Naive B cell (primary cell): ENCODE measurements at regions not wholly inside any gene's neighbourhood (a gene's known extent, or its start where the extent isn't known, plus 50 kb on each side); places are given as distances from the start of the nearest gene placed in this dataset.

ENCODE experiments used
- ATAC-seq, 2 donors: fragments of 150-1000 bp; cut with Tn5 transposase; 2 replicates each; pipeline ENCODE4 v1.10.0; 2021; ENCODE audit warnings: low read depth in 2 of 2, mild to moderate bottlenecking in 2 of 2, moderate library complexity in 2 of 2
- DNase-seq: peaks from one replicate; pipeline ENCODE4 v3.0.0; 2022
- H3K27ac Mint-ChIP-seq, 6 donors: one replicate each; pipeline ENCODE4 v1.8.0; 2020 to 2022; ENCODE audit warnings: mild to moderate bottlenecking in 6 of 6, mixed read lengths in 6 of 6, moderate library complexity in 5 of 6, inconsistent platforms in 2 of 6
- H3K27me3 Mint-ChIP-seq, 3 donors: one replicate each; pipeline ENCODE4 v1.8.0; 2021 to 2022; ENCODE audit warnings: mixed read lengths in 3 of 3, mild to moderate bottlenecking in 1 of 3
- H3K36me3 Mint-ChIP-seq, 2 donors: one replicate each; pipeline ENCODE4 v1.8.0; 2020 to 2022; ENCODE audit warnings: mixed read lengths in 2 of 2, inconsistent platforms in 1 of 2, mild to moderate bottlenecking in 1 of 2
- H3K4me1 Mint-ChIP-seq, 3 donors: one replicate each; pipeline ENCODE4 v1.8.0; 2020 to 2022; ENCODE audit warnings: mixed read lengths in 3 of 3, inconsistent platforms in 1 of 3, mild to moderate bottlenecking in 1 of 3, moderate library complexity in 1 of 3
- H3K4me3 Mint-ChIP-seq, 8 donors: one replicate each; pipeline ENCODE4 v1.8.0; 2020 to 2022; ENCODE audit warnings: mild to moderate bottlenecking in 8 of 8, mixed read lengths in 8 of 8, moderate library complexity in 8 of 8, inconsistent platforms in 2 of 8
- H3K9me3 Mint-ChIP-seq, 7 donors: one replicate each; pipeline ENCODE4 v1.8.0; 2020 to 2022; ENCODE audit warnings: mixed read lengths in 7 of 7, mild to moderate bottlenecking in 5 of 7, inconsistent platforms in 2 of 7, moderate library complexity in 1 of 7

DNA sequence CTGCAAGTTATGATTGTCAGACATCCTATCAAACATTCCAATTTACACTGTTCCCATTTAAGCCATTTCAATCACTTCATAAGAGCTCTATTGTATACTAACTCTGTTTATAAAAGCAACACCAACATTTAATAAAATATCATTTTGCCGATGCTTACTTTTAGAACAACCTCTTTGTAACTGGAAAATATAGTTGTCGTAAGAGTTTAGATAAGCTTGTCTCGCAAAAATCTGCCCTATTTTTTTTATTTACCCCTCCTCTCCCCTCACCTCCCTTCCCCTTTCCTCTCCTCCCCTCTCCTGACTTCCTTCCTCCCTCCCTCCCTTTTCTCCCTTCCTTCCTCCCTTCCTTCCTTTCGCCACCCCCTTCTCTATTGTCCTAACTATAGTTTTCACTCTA is 105.7 kb upstream of the PEX5L start:
- Mint-ChIP-seq H3K4me1 (no peaks in the 10 kb centered on the region), H3K36me3 (no peaks in the 10 kb centered on the region), H3K9me3 (peaks cover 0 to 15% (median 2%) of the 10 kb centered on the region in 7 donors), H3K27me3 (no peaks in the 10 kb centered on the region), H3K27ac (no peak overlapping the region), H3K4me3 (no peak overlapping the region)
- ATAC-seq (no peak), DNase-seq (no peak)

DNA sequence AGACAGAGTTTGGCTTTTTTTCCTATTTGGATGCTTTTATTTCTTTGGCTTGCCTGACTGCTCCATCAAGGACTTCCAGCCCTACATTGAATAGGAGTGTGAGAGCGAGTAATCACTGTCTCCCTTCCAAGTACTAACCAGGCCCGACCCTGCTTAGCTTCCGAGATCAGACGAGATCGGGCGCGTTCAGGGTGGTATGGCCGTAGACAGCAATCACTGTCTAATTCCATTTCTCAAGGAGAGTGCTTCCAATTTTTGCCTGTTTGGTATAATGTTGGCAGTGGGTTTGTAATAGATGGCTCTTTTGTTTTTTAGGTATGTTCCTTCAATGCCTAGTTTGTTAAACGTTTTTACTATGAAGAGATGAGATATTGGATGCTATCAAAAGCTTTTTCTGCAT is 125.0 kb upstream of the PEX5L start:
- H3K36me3 Mint-ChIP-seq, result no peaks in the 10 kb centered on the region
- no peak overlapping the region for H3K27ac Mint-ChIP-seq
- ATAC-seq (no peak), DNase-seq (no peak)
- H3K9me3 Mint-ChIP-seq, result peaks cover 0 to 33% (median 7%) of the 10 kb centered on the region in 7 donors
- H3K27me3 Mint-ChIP-seq, result peaks cover 0 to 4% (median 0%) of the 10 kb centered on the region in 3 donors
- no peak overlapping the region for H3K4me3 Mint-ChIP-seq
- no peaks in the 10 kb centered on the region for H3K4me1 Mint-ChIP-seq

DNA sequence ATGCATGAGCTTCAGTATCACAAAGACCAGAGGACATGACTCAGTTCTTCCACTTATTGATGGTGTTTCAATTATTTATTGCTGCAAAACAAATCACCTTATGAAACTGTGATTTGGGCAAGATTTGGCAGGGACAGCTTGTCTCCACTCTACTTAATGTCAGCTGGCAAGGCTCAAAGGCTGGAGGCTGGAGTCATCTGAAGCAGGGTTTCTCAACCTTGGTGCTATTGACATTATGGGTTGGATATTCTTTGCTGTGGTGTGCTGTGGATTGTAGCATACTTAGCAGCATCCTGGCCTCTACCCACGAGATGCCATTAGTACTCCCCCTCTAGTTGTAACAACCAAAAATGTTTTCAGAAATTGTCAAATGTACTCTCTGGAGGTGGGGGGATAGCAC is 138.8 kb upstream of the PEX5L start:
- no peak overlapping the region for H3K4me3 Mint-ChIP-seq

DNA sequence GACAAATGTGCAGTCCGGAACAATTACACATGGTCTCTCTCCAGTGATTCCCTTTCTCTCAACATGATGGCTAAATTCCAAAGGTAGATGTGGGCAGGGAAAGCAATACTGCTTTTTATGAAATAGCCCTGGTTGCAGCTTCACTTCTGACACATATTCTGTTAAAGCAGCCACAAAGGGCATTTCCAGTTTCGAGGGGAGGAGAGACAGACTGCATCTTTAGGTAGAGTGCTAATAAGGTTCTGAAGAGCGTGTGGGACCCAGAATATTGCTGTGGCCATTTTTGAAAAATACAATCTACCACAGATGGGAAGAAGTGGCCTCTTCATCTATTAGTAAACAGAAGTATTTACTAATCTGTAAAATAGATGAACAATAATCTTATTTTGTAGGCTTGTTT is 139.3 kb upstream of the PEX5L start:
- ATAC-seq (no peak), DNase-seq (no peak)
- H3K36me3 Mint-ChIP-seq, result no peaks in the 10 kb centered on the region
- H3K4me1 Mint-ChIP-seq, result no peaks in the 10 kb centered on the region
- no peak overlapping the region for H3K27ac Mint-ChIP-seq
- peaks cover 0 to 10% (median 0%) of the 10 kb centered on the region in 7 donors for H3K9me3 Mint-ChIP-seq
- no peaks in the 10 kb centered on the region for H3K27me3 Mint-ChIP-seq
- H3K4me3 Mint-ChIP-seq, result no peak overlapping the region

More for the DNA sequence above, 138.8 kb upstream of the PEX5L start:
- H3K9me3 Mint-ChIP-seq, result peaks cover 0 to 10% (median 0%) of the 10 kb centered on the region in 7 donors
- H3K36me3 Mint-ChIP-seq, result no peaks in the 10 kb centered on the region
- ATAC-seq, result no peak
- H3K4me1 Mint-ChIP-seq, result no peaks in the 10 kb centered on the region
- no peaks in the 10 kb centered on the region for H3K27me3 Mint-ChIP-seq
- H3K27ac Mint-ChIP-seq, result no peak overlapping the region
- DNase-seq, result no peak

DNA sequence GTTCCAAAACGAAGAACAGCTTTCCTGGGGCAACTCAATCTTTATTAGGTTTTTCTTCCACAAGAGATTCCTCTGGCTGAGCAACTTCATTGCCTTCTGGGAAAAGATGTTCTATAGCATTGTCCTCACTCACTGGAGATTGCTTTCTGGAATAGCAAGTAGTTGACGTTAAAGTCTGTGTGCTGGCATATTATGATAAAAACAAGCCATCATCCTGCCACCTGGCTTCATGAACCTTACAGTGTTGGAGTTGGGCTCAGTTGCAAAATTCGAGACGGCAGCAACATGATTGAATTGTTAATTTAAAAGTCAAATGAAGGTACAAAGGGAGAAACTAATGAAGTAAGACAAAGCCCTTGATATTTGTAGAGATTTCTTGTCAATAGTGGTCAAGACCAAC is 140.5 kb upstream of the PEX5L start:
- H3K27ac Mint-ChIP-seq, result no peak overlapping the region
- H3K4me3 Mint-ChIP-seq, result no peak overlapping the region
- H3K9me3 Mint-ChIP-seq, result peaks cover 0 to 10% (median 0%) of the 10 kb centered on the region in 7 donors
- no peaks in the 10 kb centered on the region for H3K36me3 Mint-ChIP-seq
- DNase-seq (no peak), ATAC-seq (no peak)
- no peaks in the 10 kb centered on the region for H3K4me1 Mint-ChIP-seq
- no peaks in the 10 kb centered on the region for H3K27me3 Mint-ChIP-seq

DNA sequence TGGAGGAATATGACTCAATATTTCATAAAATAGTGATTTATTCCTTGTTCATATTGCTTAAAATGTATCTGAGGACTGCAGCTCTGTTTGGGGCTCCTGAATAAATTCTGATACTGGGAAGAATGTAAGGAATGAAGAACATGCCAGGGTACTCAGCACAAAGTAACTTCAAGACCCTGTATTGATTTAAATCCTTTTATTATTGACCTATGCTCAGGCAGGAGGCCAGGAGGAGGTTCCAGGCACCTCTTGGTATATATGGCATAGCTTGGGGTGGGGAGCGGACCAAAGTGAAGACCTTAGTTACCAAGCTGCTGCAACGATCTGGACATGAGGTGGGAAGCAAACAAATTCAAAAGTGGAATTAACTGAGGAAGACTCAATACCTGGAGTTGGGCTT is 142.8 kb upstream of the PEX5L start:
- DNase-seq, result no peak
- H3K4me1 Mint-ChIP-seq, result no peaks in the 10 kb centered on the region
- no peak overlapping the region for H3K27ac Mint-ChIP-seq
- H3K27me3 Mint-ChIP-seq, result no peaks in the 10 kb centered on the region
- H3K4me3 Mint-ChIP-seq, result no peak overlapping the region
- no peak for ATAC-seq
- peaks cover 0 to 4% (median 0%) of the 10 kb centered on the region in 7 donors for H3K9me3 Mint-ChIP-seq
- no peaks in the 10 kb centered on the region for H3K36me3 Mint-ChIP-seq

DNA sequence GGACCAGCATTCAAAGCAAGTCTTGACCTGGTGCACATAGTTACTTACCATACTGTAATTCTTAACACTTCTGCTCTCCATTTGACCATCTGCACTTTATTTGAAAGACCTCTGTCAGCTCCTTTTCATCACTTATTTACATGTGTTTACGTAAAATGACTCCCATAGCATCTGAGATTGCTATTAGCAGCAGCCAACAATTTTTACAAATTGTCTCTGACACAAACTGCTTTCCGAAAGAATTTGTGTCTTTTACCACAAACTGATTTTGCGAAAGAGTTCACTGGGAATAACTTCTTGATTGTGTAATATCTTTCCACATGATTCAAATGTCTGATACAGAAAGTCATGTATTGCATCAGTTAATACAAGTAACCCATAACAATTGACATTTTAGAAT is 144.1 kb upstream of the PEX5L start:
- Mint-ChIP-seq H3K27me3 (no peaks in the 10 kb centered on the region), H3K4me3 (no peak overlapping the region), H3K27ac (no peak overlapping the region), H3K36me3 (no peaks in the 10 kb centered on the region), H3K9me3 (peaks cover 0 to 4% (median 0%) of the 10 kb centered on the region in 7 donors), H3K4me1 (no peaks in the 10 kb centered on the region)
- DNase-seq (no peak), ATAC-seq (no peak)

DNA sequence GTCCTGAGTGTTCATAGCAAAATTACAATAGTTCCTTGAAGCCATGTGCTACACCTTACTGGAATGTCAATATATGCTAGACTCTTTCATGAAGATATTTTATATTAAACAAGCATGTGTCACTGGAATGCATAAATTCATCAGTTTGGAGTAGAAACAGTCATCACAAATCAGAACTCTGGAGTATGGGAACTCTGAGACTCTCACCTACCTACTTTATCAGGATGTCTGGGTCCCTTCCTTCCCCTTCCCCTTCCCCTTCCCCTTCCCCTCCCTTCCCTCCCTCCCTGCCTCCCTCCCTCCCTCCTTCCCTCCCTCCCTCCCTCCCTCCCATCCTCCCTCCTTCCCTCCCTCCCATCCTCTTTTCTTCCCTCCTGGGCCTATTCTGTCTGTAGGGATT is 144.7 kb upstream of the PEX5L start:
- peaks cover 0 to 4% (median 0%) of the 10 kb centered on the region in 7 donors for H3K9me3 Mint-ChIP-seq
- no peaks in the 10 kb centered on the region for H3K27me3 Mint-ChIP-seq
- ATAC-seq (no peak), DNase-seq (no peak)
- no peak overlapping the region for H3K4me3 Mint-ChIP-seq
- H3K4me1 Mint-ChIP-seq, result no peaks in the 10 kb centered on the region
- no peaks in the 10 kb centered on the region for H3K36me3 Mint-ChIP-seq
- no peak overlapping the region for H3K27ac Mint-ChIP-seq

DNA sequence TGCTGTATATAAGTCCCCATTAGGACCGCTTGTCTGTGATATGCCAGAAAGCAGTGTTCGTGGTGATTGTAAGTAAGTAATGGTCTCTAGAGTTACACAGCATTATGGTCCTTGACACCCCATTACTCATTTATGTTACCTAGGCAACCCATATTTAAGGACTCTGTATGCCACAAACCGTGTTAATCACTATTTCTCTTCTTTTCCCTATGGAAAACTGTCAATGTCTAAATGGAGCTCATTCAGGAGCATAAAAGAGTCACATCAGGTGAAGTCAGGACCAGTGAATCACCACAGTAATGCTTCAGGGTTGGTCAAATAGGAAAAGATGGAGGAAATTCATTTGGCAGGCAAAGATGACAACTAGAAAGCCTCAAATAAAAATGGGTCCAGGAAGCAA is 146.6 kb upstream of the PEX5L start:
- Mint-ChIP-seq H3K36me3 (no peaks in the 10 kb centered on the region), H3K9me3 (peaks cover 0 to 4% (median 0%) of the 10 kb centered on the region in 7 donors), H3K27ac (no peak overlapping the region), H3K4me1 (no peaks in the 10 kb centered on the region), H3K27me3 (no peaks in the 10 kb centered on the region), H3K4me3 (no peak overlapping the region)
- DNase-seq (no peak), ATAC-seq (no peak)

DNA sequence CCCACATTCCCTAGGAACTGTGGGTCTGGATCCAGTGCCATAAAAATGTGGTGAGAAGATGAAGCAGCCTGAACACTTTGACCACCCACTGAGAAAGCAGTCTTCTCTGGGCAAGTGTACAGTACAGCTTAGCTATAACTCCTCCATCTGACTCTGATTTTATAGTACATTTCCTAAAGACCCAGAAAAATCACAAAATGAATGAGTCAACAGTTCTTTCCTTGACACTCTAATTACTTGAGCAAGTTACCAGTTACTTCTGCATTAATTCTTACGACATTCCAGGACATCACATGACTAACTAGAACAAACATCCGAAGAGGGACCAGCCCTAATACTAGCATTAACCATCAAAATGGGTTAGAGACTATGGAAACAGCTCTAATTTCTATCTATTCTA is 148.1 kb upstream of the PEX5L start:
- H3K36me3 Mint-ChIP-seq, result no peaks in the 10 kb centered on the region
- no peak overlapping the region for H3K27ac Mint-ChIP-seq
- no peak for DNase-seq
- no peak for ATAC-seq
- no peaks in the 10 kb centered on the region for H3K27me3 Mint-ChIP-seq
- no peaks in the 10 kb centered on the region for H3K4me1 Mint-ChIP-seq
- H3K9me3 Mint-ChIP-seq, result peaks cover 0 to 4% (median 0%) of the 10 kb centered on the region in 7 donors
- no peak overlapping the region for H3K4me3 Mint-ChIP-seq

DNA sequence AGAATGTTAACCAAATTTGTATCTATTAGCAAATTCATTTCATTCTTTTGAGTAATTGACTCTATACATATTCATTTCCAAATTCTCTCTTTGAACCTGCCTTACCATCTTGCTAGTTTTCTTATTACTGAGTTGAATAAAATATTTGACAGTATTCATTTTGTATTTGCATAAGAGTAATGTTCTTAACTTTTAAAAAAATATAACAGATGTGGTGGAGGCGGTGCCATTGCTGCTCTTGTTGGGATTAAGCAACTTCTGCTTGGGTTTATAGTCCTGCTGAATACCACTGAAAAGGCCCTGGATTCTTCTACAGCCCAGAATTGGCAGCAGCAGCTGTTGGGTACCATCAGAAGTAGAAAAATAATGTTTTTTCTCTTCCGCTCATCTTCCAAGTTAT is 148.9 kb upstream of the PEX5L start:
- H3K36me3 Mint-ChIP-seq, result no peaks in the 10 kb centered on the region
- no peak overlapping the region for H3K27ac Mint-ChIP-seq
- no peak for ATAC-seq

DNA sequence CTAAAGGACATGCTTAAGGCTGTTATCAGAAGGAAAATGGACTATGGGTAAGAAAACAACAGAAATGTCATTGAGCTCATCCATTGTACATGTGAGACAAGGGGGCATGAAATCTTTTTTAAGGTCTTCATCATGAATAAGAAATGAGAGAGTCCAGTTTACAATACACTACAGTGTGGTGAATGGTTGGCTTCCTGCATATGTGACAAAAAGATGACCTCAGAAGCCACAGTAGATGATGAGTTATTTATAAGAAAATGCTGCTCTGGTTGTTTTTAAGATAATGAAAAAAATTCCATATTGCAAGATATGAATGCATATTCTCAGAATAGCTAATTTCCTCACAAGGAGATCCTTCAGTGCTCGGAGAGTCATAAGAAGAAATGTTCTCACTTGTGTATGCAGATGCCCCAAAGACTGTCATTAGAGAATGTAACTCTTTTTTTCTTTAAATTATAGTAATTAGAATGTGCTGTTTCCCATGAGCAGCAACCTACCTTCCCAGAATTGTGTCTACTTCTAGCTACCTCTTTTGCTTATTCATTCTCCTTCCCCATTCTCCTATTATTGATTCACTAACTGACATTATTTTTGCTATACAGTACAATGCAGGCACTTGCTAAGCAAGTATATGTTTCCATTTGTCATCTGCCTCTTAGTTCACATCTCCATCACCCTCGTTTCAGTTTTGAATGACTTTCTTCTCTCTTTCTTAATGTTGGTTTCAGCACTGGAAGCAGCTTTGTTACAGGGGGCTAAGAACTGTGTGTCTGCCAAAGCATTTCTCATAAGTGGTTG is 152.0 kb upstream of the PEX5L start:
- no peak for ATAC-seq
- Mint-ChIP-seq H3K4me1 (no peaks in the 10 kb centered on the region), H3K9me3 (no peaks in the 10 kb centered on the region)

More for the DNA sequence above, 148.9 kb upstream of the PEX5L start:
- H3K4me1 Mint-ChIP-seq, result no peaks in the 10 kb centered on the region
- H3K4me3 Mint-ChIP-seq, result no peak overlapping the region
- H3K9me3 Mint-ChIP-seq, result peaks cover 0 to 2% (median 0%) of the 10 kb centered on the region in 7 donors
- no peaks in the 10 kb centered on the region for H3K27me3 Mint-ChIP-seq
- no peak for DNase-seq

DNA sequence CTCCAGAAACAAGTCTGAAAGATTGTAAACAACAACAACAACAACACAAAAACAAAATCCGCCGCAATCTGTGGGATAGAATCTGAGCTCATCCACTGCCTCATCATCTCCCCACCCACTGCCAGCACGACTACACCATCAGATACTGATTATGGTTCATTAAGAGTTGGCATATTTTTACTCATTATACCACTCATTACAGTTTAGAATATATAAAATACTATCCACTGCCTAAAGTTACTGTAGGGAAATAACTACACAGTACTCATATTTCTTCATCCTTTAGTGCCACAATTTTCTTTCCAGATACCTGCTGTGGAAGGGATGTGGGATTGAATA is 152.5 kb upstream of the PEX5L start:
- Mint-ChIP-seq H3K27me3 (no peaks in the 10 kb centered on the region), H3K36me3 (no peaks in the 10 kb centered on the region), H3K4me3 (no peak overlapping the region), H3K4me1 (no peaks in the 10 kb centered on the region), H3K9me3 (no peaks in the 10 kb centered on the region), H3K27ac (no peak overlapping the region)
- DNase-seq (no peak), ATAC-seq (no peak)

More for the DNA sequence above, 152.0 kb upstream of the PEX5L start:
- no peaks in the 10 kb centered on the region for H3K36me3 Mint-ChIP-seq
- no peak overlapping the region for H3K27ac Mint-ChIP-seq
- no peaks in the 10 kb centered on the region for H3K27me3 Mint-ChIP-seq
- no peak overlapping the region for H3K4me3 Mint-ChIP-seq
- DNase-seq, result no peak

DNA sequence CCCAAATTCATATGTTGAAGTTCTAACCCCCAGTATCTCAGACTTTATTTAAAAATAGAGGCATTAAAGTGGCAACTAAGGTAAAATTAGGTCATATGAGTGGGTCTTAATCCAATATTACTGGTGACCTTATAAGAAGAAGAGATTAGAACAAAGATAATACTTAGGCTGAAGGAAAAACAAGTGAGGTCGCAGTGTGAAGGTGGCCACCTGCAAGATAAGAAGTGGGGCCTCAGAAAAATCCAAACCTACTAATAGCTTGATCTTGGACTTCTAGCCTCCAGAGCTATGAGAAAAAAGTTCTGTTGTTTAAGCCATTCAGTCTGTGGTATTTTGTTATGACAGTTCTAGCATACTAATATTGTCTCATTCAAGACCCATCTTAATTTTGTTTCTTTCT is 159.9 kb upstream of the PEX5L start:
- Mint-ChIP-seq H3K9me3 (peaks cover 0 to 6% (median 2%) of the 10 kb centered on the region in 7 donors), H3K4me3 (no peak overlapping the region), H3K4me1 (no peaks in the 10 kb centered on the region), H3K27ac (no peak overlapping the region), H3K36me3 (no peaks in the 10 kb centered on the region), H3K27me3 (no peaks in the 10 kb centered on the region)
- ATAC-seq (no peak), DNase-seq (no peak)
